Uterus (tissue), 3 donors: ENCODE measurements at regions not wholly inside any gene's neighbourhood (a gene's known extent, or its start where the extent isn't known, plus 50 kb on each side); places are given as distances from the start of the nearest gene placed in this dataset.

Source experiments
- DNase-seq, 2 donors: peaks; one replicate each; pipeline ENCODE4 v3.0.0-alpha.2; 2019 to 2020
- H3K27ac ChIP-seq, 2 donors: fragments of 200-600 bp; sonication (generic); 1 replicate in 1 of 2; 2 replicates in 1 of 2; pipeline ENCODE4 v1.5.1; 2016 to 2018
- H3K27me3 ChIP-seq, 2 donors: fragments of 200-600 bp; sonication (generic); one replicate each; pipeline ENCODE4 v1.5.1; 2018 to 2019; ENCODE audit warnings: control low read depth in 1 of 2
- H3K36me3 ChIP-seq, 2 donors: fragments of 200-600 bp; sonication (generic); one replicate each; pipeline ENCODE4 v1.5.1; 2019; ENCODE audit warnings: control low read depth in 1 of 2
- H3K4me1 ChIP-seq, 2 donors: fragments of 200-600 bp; sonication (generic); one replicate each; pipeline ENCODE4 v1.5.1; 2018 to 2019; ENCODE audit warnings: control low read depth in 1 of 2
- H3K4me3 ChIP-seq, 2 donors: fragments of 200-600 bp; sonication (generic); 1 replicate in 1 of 2; 2 replicates in 1 of 2; pipeline ENCODE4 v1.5.1; 2018 to 2019; ENCODE audit warnings: mild to moderate bottlenecking in 1 of 2
- H3K9me3 ChIP-seq, 2 donors: fragments of 200-600 bp; sonication (generic); one replicate each; pipeline ENCODE4 v1.5.1; 2019; ENCODE audit warnings: control low read depth in 1 of 2
- POLR2A ChIP-seq, 2 donors: fragments of 450-650 bp; IDR thresholded peaks; one replicate each; pipeline ENCODE4 v1.6.1; 2016; ENCODE audit warnings: antibody characterized with exemption in 2 of 2, mild to moderate bottlenecking in 1 of 2, moderate library complexity in 1 of 2
- intact Hi-C: fragments of 100-400 bp; cut with DNase I; formaldehyde crosslinking; loops from one replicate; pipeline ENCODE4 v1.15.1; 2023; ENCODE audit warnings: low total_unique reads
- TF ChIP-seq, protein P1 (sequence below), 4 experiments: fragments of 200-600 bp in 2 of 4; fragments of 450-650 bp in 2 of 4; sonication (generic) in 2 of 4; IDR thresholded peaks; one replicate each; pipeline ENCODE4 v1.5.1; 2016 to 2019; ENCODE audit warnings: antibody characterized with exemption in 4 of 4, mild to moderate bottlenecking in 2 of 4, moderate library complexity in 1 of 4
- donor health status: DM: yes; HTN: yes; CAD: no.

DNA sequence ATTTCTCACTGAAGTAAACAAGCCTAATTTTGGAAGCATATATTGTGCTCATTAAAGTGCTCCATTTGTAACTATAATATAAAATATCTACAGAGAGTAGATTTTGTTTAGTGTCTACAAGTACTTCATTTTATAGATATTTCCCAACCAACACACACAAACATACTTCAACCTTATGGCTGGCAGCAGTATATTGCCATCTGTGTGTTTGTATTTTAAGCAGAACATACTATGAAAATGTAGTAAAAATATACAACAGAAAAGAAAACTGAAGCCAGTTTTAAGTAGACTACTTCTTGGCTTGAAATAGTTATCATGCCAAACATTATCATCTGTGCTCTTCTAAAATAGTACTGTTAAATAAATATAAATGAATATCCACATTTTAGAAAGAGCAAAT lies 821.9 kb downstream of the DACH1 start:
- no peak for DNase-seq
- Histone ChIP-seq H3K27me3 (no peaks in the 10 kb centered on the region), H3K27ac (no peak overlapping the region), H3K4me3 (no peak overlapping the region), H3K4me1 (no peaks in the 10 kb centered on the region), H3K36me3 (no peaks in the 10 kb centered on the region), H3K9me3 (no peaks in the 10 kb centered on the region)
- intact Hi-C loops = no loop called here
- TF ChIP-seq, protein P1, sequence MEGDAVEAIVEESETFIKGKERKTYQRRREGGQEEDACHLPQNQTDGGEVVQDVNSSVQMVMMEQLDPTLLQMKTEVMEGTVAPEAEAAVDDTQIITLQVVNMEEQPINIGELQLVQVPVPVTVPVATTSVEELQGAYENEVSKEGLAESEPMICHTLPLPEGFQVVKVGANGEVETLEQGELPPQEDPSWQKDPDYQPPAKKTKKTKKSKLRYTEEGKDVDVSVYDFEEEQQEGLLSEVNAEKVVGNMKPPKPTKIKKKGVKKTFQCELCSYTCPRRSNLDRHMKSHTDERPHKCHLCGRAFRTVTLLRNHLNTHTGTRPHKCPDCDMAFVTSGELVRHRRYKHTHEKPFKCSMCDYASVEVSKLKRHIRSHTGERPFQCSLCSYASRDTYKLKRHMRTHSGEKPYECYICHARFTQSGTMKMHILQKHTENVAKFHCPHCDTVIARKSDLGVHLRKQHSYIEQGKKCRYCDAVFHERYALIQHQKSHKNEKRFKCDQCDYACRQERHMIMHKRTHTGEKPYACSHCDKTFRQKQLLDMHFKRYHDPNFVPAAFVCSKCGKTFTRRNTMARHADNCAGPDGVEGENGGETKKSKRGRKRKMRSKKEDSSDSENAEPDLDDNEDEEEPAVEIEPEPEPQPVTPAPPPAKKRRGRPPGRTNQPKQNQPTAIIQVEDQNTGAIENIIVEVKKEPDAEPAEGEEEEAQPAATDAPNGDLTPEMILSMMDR (IDR thresholded peaks at IDR 0.05) = no peak
- no peak for TF ChIP-seq POLR2A (IDR thresholded peaks at IDR 0.05)

DNA sequence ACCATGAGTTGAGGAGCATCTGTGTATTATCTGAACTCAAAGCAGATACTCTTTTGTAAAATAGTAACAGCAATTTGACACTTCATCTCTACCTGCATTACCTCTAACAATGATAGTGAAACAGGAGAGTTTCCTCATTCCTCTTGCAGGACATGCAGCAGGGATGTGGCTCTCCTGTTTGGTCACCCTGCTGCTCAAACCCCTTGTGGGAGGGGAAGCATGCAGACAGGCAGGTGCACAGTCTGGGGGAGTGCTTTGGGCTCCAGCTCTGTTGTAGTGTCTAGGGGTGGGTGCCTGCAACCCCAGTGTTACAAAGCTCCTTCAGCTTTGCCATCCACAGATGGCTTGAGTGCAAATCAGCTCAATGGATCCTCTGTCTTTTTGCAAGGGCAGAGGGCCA lies 827.6 kb downstream of the DACH1 start:
- no peaks in the 10 kb centered on the region for H3K9me3 ChIP-seq
- H3K4me3 ChIP-seq = no peak overlapping the region
- no peak overlapping the region for H3K27ac ChIP-seq
- intact Hi-C loops = no loop called here
- H3K36me3 ChIP-seq = no peaks in the 10 kb centered on the region
- TF ChIP-seq, protein P1 (IDR thresholded peaks at IDR 0.05) = no peak
- TF ChIP-seq POLR2A (IDR thresholded peaks at IDR 0.05) = no peak
- no peaks in the 10 kb centered on the region for H3K27me3 ChIP-seq
- no peak for DNase-seq
- no peaks in the 10 kb centered on the region for H3K4me1 ChIP-seq

DNA sequence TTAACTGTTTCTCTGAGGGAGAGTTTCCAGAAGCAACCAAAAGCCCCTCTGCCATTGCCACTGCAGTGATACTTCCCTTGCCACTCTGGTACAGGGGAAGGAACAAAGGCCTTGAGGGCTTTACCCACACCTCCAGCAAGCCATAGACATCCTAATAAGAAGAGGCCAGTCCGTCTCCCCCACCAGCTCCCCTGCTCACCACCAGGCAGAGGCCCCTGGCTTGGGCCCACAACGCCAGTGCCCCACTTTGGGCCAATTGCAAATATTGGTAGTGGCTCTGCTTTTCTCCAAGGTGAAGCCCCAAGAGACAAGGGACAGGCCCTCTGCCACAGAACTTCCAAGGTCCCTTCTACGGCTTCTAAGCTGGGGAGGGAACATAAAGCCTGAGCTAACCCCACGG lies 833.0 kb downstream of the DACH1 start:
- DNase-seq = no peak
- Histone ChIP-seq H3K4me3 (no peak overlapping the region), H3K27me3 (no peaks in the 10 kb centered on the region), H3K9me3 (no peaks in the 10 kb centered on the region), H3K4me1 (no peaks in the 10 kb centered on the region), H3K36me3 (no peaks in the 10 kb centered on the region), H3K27ac (no peak overlapping the region)
- intact Hi-C loops = no loop called here
- no peak for TF ChIP-seq POLR2A (IDR thresholded peaks at IDR 0.05)
- TF ChIP-seq, protein P1 (IDR thresholded peaks at IDR 0.05) = no peak

DNA sequence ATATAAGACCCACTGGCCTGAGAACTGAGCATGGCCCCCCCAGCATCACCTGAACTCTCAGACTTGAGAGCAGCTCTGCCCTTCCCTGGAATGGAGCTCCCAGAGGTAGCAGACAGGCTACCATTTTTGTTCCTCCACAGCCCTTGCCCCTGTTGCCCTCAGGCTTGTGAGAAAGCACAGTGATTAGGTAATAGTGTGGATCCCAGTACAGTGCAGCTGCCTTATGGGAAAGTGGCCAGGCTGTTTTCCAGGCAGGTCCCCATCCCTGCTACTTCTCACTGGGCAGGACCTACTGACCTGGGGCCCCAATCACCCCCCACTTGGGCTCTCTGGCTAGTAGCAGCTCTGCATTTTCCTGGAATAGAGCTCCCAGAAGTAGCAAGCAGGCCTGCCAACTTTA lies 834.0 kb downstream of the DACH1 start:
- intact Hi-C loops = no loop called here

DNA sequence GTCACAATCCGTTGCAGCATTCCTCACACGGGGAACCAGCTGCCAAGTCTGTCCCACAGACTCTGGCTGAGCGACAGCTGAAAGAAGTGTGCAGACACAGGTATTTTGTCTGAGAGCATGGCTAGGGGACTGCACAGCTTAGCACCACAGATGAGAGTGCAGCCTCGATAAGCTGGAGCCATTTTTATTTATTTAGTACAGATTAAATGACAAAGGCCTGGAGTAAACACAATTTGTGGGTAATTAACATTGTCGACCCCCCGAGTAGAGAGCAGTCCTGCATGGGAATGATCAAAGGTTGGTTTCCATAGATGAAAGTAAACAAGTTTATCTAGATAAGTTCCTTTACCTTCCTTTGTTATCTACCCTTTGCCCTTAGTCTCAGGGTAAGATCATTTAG lies 836.2 kb downstream of the DACH1 start:
- TF ChIP-seq, protein P1 (IDR thresholded peaks at IDR 0.05) = no peak
- TF ChIP-seq POLR2A (IDR thresholded peaks at IDR 0.05) = no peak
- Histone ChIP-seq H3K27me3 (no peaks in the 10 kb centered on the region), H3K36me3 (no peaks in the 10 kb centered on the region), H3K9me3 (no peaks in the 10 kb centered on the region), H3K4me3 (no peak overlapping the region), H3K4me1 (no peaks in the 10 kb centered on the region), H3K27ac (no peak overlapping the region)
- intact Hi-C loops = no loop called here
- DNase-seq = no peak

More for the DNA sequence above, 834.0 kb downstream of the DACH1 start:
- TF ChIP-seq, protein P1 (IDR thresholded peaks at IDR 0.05) = no peak
- no peak for TF ChIP-seq POLR2A (IDR thresholded peaks at IDR 0.05)
- Histone ChIP-seq H3K4me3 (no peak overlapping the region), H3K27ac (no peak overlapping the region), H3K9me3 (no peaks in the 10 kb centered on the region), H3K36me3 (no peaks in the 10 kb centered on the region), H3K4me1 (no peaks in the 10 kb centered on the region), H3K27me3 (no peaks in the 10 kb centered on the region)
- DNase-seq = no peak
